HCT116 (cell line): ENCODE measurements at regions not wholly inside any gene's neighbourhood (a gene's known extent, or its start where the extent isn't known, plus 50 kb on each side); places are given as distances from the start of the nearest gene placed in this dataset.

Experiments
- ATAC-seq: fragments of 200-7000 bp; cut with Tn5 transposase; 2 replicates; pipeline ENCODE4 v1.9.1; 2020; ENCODE audit warnings: mild to moderate bottlenecking, moderate library complexity
- BruUV-seq: library from RNA; stranded (reverse); fragments of 400-500 nt; replicated peaks from 2 replicates; lab custom pipeline; 2021; lab: Mats Ljungman, UMichigan
- CTCF ChIA-PET: fragments of 300-600 bp; sonication (Branson Sonifier 250); formaldehyde crosslinking; loops from one replicate; lab custom pipeline; 2021; ENCODE audit warnings: antibody characterized with exemption; lab: Charles Lee
- POLR2A ChIA-PET: fragments of 300-600, 350-600 bp; sonication (Branson Sonifier 250); formaldehyde crosslinking; loops from one replicate; lab custom pipeline; 2021; ENCODE audit warnings: antibody characterized with exemption; lab: Charles Lee
- RAD21 ChIA-PET, 2 experiments: fragments of 300-600 bp; sonication (Branson Sonifier 250); formaldehyde crosslinking; loops; one replicate each; lab custom pipeline; 2023; ENCODE audit warnings: low total read pairs in 2 of 2; ENCODE audit not compliant: uncharacterized antibody in 2 of 2, unreplicated experiment in 2 of 2, low non-redundant PET in 1 of 2; lab: Charles Lee
- DNase-seq: peaks from one replicate; pipeline ENCODE4 v3.0.0-alpha.2; 2010; ENCODE audit warnings: low read depth, low spot score
- H2AFZ ChIP-seq: fragments of 200-600 bp; shearing (Covaris generic), sonication (generic); 2 replicates; pipeline ENCODE4 v1.6.1; 2017; ENCODE audit warnings: low read depth, mixed run types, mixed read lengths, antibody characterized with exemption, low read length; ENCODE audit not compliant: poor library complexity, severe bottlenecking
- H3K27ac ChIP-seq: 2 replicates; pipeline ENCODE4 v1.5.1; 2012; ENCODE audit warnings: low read depth, low read length
- H3K27me3 ChIP-seq: fragments of 200-600 bp; sonication (generic); 2 replicates; pipeline ENCODE4 v1.6.1; 2016; ENCODE audit warnings: mixed run types, low read length, mixed read lengths; ENCODE audit not compliant: insufficient read depth
- H3K36me3 ChIP-seq, 2 experiments: fragments of 200-500 bp in 1 of 2; fragments of 200-600 bp in 1 of 2; sonication (Bioruptor generic) in 1 of 2; sonication (generic) in 1 of 2; 2 replicates each; pipeline versions ENCODE4 v1.5.1 to v1.6.1; 2014 to 2016; ENCODE audit warnings: low read length in 2 of 2, inconsistent platforms in 1 of 2, mixed read lengths in 1 of 2, mixed run types in 1 of 2; ENCODE audit not compliant: insufficient read depth in 2 of 2, control insufficient read depth in 1 of 2
- H3K4me1 ChIP-seq, 2 experiments: fragments of 200-600 bp in 1 of 2; sonication (generic) in 1 of 2; 2 replicates each; pipeline versions ENCODE4 v1.5.1 to v1.6.1; 2012 to 2017; ENCODE audit warnings: low read length in 2 of 2, inconsistent platforms in 1 of 2, mild to moderate bottlenecking in 1 of 2, mixed read lengths in 1 of 2, mixed run types in 1 of 2, moderate library complexity in 1 of 2; ENCODE audit not compliant: insufficient read depth in 2 of 2, control insufficient read depth in 1 of 2
- H3K4me2 ChIP-seq: fragments of 200-600 bp; sonication (generic); 2 replicates; pipeline ENCODE4 v1.6.1; 2017; ENCODE audit warnings: mixed run types, low read length, mixed read lengths
- H3K4me3 ChIP-seq, 2 experiments: fragments of 200-600 bp in 1 of 2; sonication (generic) in 1 of 2; replicated peaks in 1 of 2; 2 replicates each; pipeline ENCODE4 v1.5.1; 2011 to 2016; ENCODE audit warnings: low read length in 2 of 2, control low read depth in 1 of 2, low read depth in 1 of 2, mild to moderate bottlenecking in 1 of 2, mixed read lengths in 1 of 2, mixed run types in 1 of 2
- H3K79me2 ChIP-seq: fragments of 200-600 bp; sonication (generic); 2 replicates; pipeline ENCODE4 v1.6.1; 2017; ENCODE audit warnings: mild to moderate bottlenecking, mixed run types, low read length, moderate library complexity, mixed read lengths; ENCODE audit not compliant: insufficient read depth
- H3K9ac ChIP-seq: fragments of 200-600 bp; sonication (generic); 2 replicates; pipeline ENCODE4 v1.6.1; 2016; ENCODE audit warnings: low read length, mixed read lengths
- H3K9me2 ChIP-seq: fragments of 200-600 bp; sonication (generic), shearing (Covaris generic); 2 replicates; pipeline ENCODE4 v1.6.1; 2017; ENCODE audit warnings: mixed run types, mild to moderate bottlenecking, moderate library complexity; ENCODE audit not compliant: insufficient read depth
- H3K9me3 ChIP-seq, 2 experiments: fragments of 200-500 bp in 1 of 2; fragments of 200-600 bp in 1 of 2; sonication (Bioruptor generic) in 1 of 2; sonication (generic) in 1 of 2; 2 replicates each; pipeline ENCODE4 v1.6.1; 2014 to 2017; ENCODE audit warnings: low read length in 2 of 2, mixed read lengths in 2 of 2, inconsistent platforms in 1 of 2, low read depth in 1 of 2, mild to moderate bottlenecking in 1 of 2, mixed run types in 1 of 2, moderate library complexity in 1 of 2; ENCODE audit not compliant: control insufficient read depth in 1 of 2, insufficient read depth in 1 of 2
- H4K20me1 ChIP-seq: fragments of 200-600 bp; sonication (generic), shearing (Covaris generic); 2 replicates; pipeline ENCODE4 v1.6.1; 2017; ENCODE audit warnings: mixed run types, mild to moderate bottlenecking, moderate library complexity; ENCODE audit not compliant: insufficient read depth
- ATF3 ChIP-seq: IDR thresholded peaks from 2 replicates; pipeline ENCODE4 v1.6.1; 2012
- CBX3 ChIP-seq: IDR thresholded peaks from 2 replicates; pipeline ENCODE4 v1.6.1; 2012; ENCODE audit warnings: low read depth
- CEBPB ChIP-seq: IDR thresholded peaks from 2 replicates; pipeline ENCODE4 v1.6.1; 2012; ENCODE audit warnings: low read depth
- ELF1 ChIP-seq: IDR thresholded peaks from 2 replicates; pipeline ENCODE4 v1.6.1; 2012; ENCODE audit warnings: low read depth, borderline replicate concordance
- EZH2 ChIP-seq: fragments of 200-600 bp; sonication (generic); IDR thresholded peaks from 2 replicates; pipeline ENCODE4 v1.6.1; 2017; ENCODE audit warnings: antibody characterized with exemption, mixed run types
- FOSL1 ChIP-seq: IDR thresholded peaks from 2 replicates; pipeline ENCODE4 v1.6.1; 2012; ENCODE audit warnings: low read depth
- POLR2A ChIP-seq: IDR thresholded peaks from 2 replicates; pipeline ENCODE4 v1.7.0; 2011; ENCODE audit warnings: borderline replicate concordance; ENCODE audit not compliant: insufficient read depth, insufficient read length; ENCODE audit errors: extremely low read depth
- RAD21 ChIP-seq: IDR thresholded peaks from 2 replicates; pipeline ENCODE4 v1.6.1; 2012; ENCODE audit warnings: low read depth, mild to moderate bottlenecking
- SIN3A ChIP-seq: IDR thresholded peaks from 2 replicates; pipeline ENCODE4 v1.6.1; 2012; ENCODE audit warnings: low read depth
- SP1 ChIP-seq: IDR thresholded peaks from 2 replicates; pipeline ENCODE4 v1.6.1; 2012; ENCODE audit warnings: low read depth
- SRF ChIP-seq: IDR thresholded peaks from 2 replicates; pipeline ENCODE4 v1.6.1; 2012; ENCODE audit warnings: low read depth
- TCF7L2 ChIP-seq: IDR thresholded peaks from 2 replicates; pipeline ENCODE4 v1.7.0; 2011; ENCODE audit warnings: borderline replicate concordance, inconsistent platforms; ENCODE audit not compliant: insufficient read depth, insufficient read length; ENCODE audit errors: extremely low read depth
- YY1 ChIP-seq: IDR thresholded peaks from 2 replicates; pipeline ENCODE4 v1.6.1; 2011; ENCODE audit warnings: low read length, low read depth, moderate library complexity, mild to moderate bottlenecking; ENCODE audit not compliant: insufficient replicate concordance; ENCODE audit errors: extremely low read depth
- ZBTB33 ChIP-seq: IDR thresholded peaks from 2 replicates; pipeline ENCODE4 v1.6.1; 2011; ENCODE audit warnings: mild to moderate bottlenecking, low read length, moderate library complexity; ENCODE audit not compliant: insufficient replicate concordance; ENCODE audit errors: extremely low read depth
- ZFX ChIP-seq: fragments of 450-650 bp; IDR thresholded peaks from 2 replicates; pipeline ENCODE4 v1.6.1; 2017
- ZNF274 ChIP-seq: fragments of 200-500 bp; sonication (Bioruptor generic); IDR thresholded peaks from 2 replicates; pipeline ENCODE4 v1.6.1; 2014; ENCODE audit warnings: mild to moderate bottlenecking, low read depth, low read length, inconsistent platforms
- intact Hi-C: fragments of 100-400 bp; cut with micrococcal nuclease; formaldehyde crosslinking; loops from 2 replicates; pipeline ENCODE4 v1.10.0; 2022
- TF ChIP-seq, protein P1 (sequence below): IDR thresholded peaks from 2 replicates; pipeline ENCODE4 v1.6.1; 2012

- Histone ChIP-seq H3K9me3 (peaks cover 3 to 14% of the 10 kb centered on the region in 2 experiments; a peak in 2 of 4 replicates), H3K27ac (no peak overlapping the region), H3K4me2 (no peak overlapping the region), H3K9ac (no peak overlapping the region), H3K27me3 (no peaks in the 10 kb centered on the region), H3K4me1 (no peaks in the 10 kb centered on the region), H3K4me3 (no peak overlapping the region), H3K36me3 (no peaks in the 10 kb centered on the region), H3K9me2 (no peaks in the 10 kb centered on the region), H3K79me2 (no peaks in the 10 kb centered on the region), H4K20me1 (no peaks in the 10 kb centered on the region), H2AFZ (no peak overlapping the region)
- TF ChIP-seq CEBPB = no peak
- TF ChIP-seq ATF3 = no peak
- TF ChIP-seq ZFX = no peak
- TF ChIP-seq CBX3 = no peak
- no peak for TF ChIP-seq ELF1
- TF ChIP-seq, protein P1, sequence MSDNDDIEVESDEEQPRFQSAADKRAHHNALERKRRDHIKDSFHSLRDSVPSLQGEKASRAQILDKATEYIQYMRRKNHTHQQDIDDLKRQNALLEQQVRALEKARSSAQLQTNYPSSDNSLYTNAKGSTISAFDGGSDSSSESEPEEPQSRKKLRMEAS = no peak
- no peak for TF ChIP-seq FOSL1
- no peak for TF ChIP-seq YY1
- TF ChIP-seq SIN3A = no peak
- TF ChIP-seq TCF7L2 = no peak
- TF ChIP-seq ZNF274 = no peak
- no peak for TF ChIP-seq RAD21
- no peak for TF ChIP-seq EZH2
- TF ChIP-seq SRF = no peak
- TF ChIP-seq POLR2A = no peak
- no peak for TF ChIP-seq SP1
- TF ChIP-seq ZBTB33 = no peak
- CTCF ChIA-PET = no interaction called here
- no TSS peak for BruUV-seq
- DNase-seq (no peak), ATAC-seq (no peak)
- RAD21 ChIA-PET = no interaction called here
- intact Hi-C loops = no loop called here
- POLR2A ChIA-PET = no interaction called here
Observed at GRCh38 chr11:91776655-91777054, 448.0 kb upstream of the FAT3 start.
